ENCODE measurements at regions not wholly inside any gene's neighbourhood (a gene's known extent, or its start where the extent isn't known, plus 50 kb on each side); places are given as distances from the start of the nearest gene placed in this dataset.
"Not testable (repeated sequence)": the region's sequence is repeated elsewhere in the genome, so short reads cannot be mapped to it uniquely, and the experiment has no call there.

- Histone ChIP-seq H3K27ac (ENCODE audit: low read depth, low read length) (no peak overlapping the region), H3K4me3 (ENCODE audit: low read depth, low read length) (peak overlapping the region; percentile 66), H3K27me3 (ENCODE audit: control insufficient read depth, insufficient read depth, low read length) (peaks cover 16% of the 10 kb centered on the region), H3K9me3 (ENCODE audit: control insufficient read depth, insufficient read depth, low read length) (peaks cover 7% of the 10 kb centered on the region; the same call in 1 of the 2 replicates)
- TF ChIP-seq CTCF (IDR thresholded peaks at IDR 0.05; ENCODE audit: low read depth, low read length): no peak; the same call in 1 of the 2 replicates
- CTCF ChIA-PET: no interaction called here
- POLR2A ChIA-PET: interaction anchor here (1.0 kb wide), 1 partner anchor 197 kb away, joined by 3 read pairs; no protein-coding TSS in a partner anchor
- peak; percentile 32 for DNase-seq (ENCODE audit: low read depth, low spot score)
Measured at GRCh38 chr13:99087098-99087953, 109.5 kb upstream of the DOCK9 start.

- H3K4me3 ChIP-seq (ENCODE audit: low read depth, low read length): peak overlapping the region; percentile 66
- no peak for TF ChIP-seq CTCF (IDR thresholded peaks at IDR 0.05; ENCODE audit: low read depth, low read length)
Measured at GRCh38 chr13:99087954-99088491, 110.2 kb upstream of the DOCK9 start.

GRCh38 chr13:99093997-99094396 lies 106.7 kb upstream of the UBAC2 start:
- DNase-seq (ENCODE audit: low read depth, low spot score): no peak
- no peaks in the 10 kb centered on the region for H3K9me3 ChIP-seq (ENCODE audit: control insufficient read depth, insufficient read depth, low read length)
- no peak for TF ChIP-seq CTCF (IDR thresholded peaks at IDR 0.05; ENCODE audit: low read depth, low read length)
- H3K4me3 ChIP-seq (ENCODE audit: low read depth, low read length): no peak overlapping the region
- ChIA-PET POLR2A (no interaction called here), CTCF (no interaction called here)
- peaks cover 11% of the 10 kb centered on the region for H3K27me3 ChIP-seq (ENCODE audit: control insufficient read depth, insufficient read depth, low read length)
- no peak overlapping the region for H3K27ac ChIP-seq (ENCODE audit: low read depth, low read length)

More at GRCh38 chr13:99087954-99088491, 110.2 kb upstream of the DOCK9 start:
- Histone ChIP-seq H3K27me3 (ENCODE audit: control insufficient read depth, insufficient read depth, low read length) (peaks cover 16% of the 10 kb centered on the region), H3K9me3 (ENCODE audit: control insufficient read depth, insufficient read depth, low read length) (peaks cover 7% of the 10 kb centered on the region; the same call in 1 of the 2 replicates), H3K27ac (ENCODE audit: low read depth, low read length) (no peak overlapping the region)
- DNase-seq (ENCODE audit: low read depth, low spot score): no peak
- ChIA-PET POLR2A (interaction anchor here (1.0 kb wide), 1 partner anchor 112 kb away, joined by 4 read pairs; no protein-coding TSS in a partner anchor), CTCF (interaction anchor here (0.9 to 1.1 kb wide), 3 partner anchors 24 to 248 kb away, joined by 3 to 5 read pairs (median 3); no protein-coding TSS in a partner anchor)

GRCh38 chr13:99101831-99102230 lies 98.8 kb upstream of the UBAC2 start:
- H3K9me3 ChIP-seq (ENCODE audit: control insufficient read depth, insufficient read depth, low read length); DNase-seq (ENCODE audit: low read depth, low spot score); H3K27ac ChIP-seq (ENCODE audit: low read depth, low read length); POLR2A ChIA-PET; H3K4me3 ChIP-seq (ENCODE audit: low read depth, low read length); CTCF ChIA-PET; H3K27me3 ChIP-seq (ENCODE audit: control insufficient read depth, insufficient read depth, low read length): not testable (repeated sequence)

- no peak for TF ChIP-seq CTCF (IDR thresholded peaks at IDR 0.05; ENCODE audit: low read depth, low read length)
- Histone ChIP-seq H3K9me3 (ENCODE audit: control insufficient read depth, insufficient read depth, low read length) (no peaks in the 10 kb centered on the region; the same call in 1 of the 2 replicates), H3K4me3 (ENCODE audit: low read depth, low read length) (no peak overlapping the region), H3K27ac (ENCODE audit: low read depth, low read length) (no peak overlapping the region), H3K27me3 (ENCODE audit: control insufficient read depth, insufficient read depth, low read length) (peaks cover 3% of the 10 kb centered on the region)
- CTCF ChIA-PET: no interaction called here
- POLR2A ChIA-PET: no interaction called here
- no peak for DNase-seq (ENCODE audit: low read depth, low spot score)
Measured at GRCh38 chr13:99103536-99103935, 97.1 kb upstream of the UBAC2 start.

All from AG04450 (cell line).